ENCODE measurements at regions not wholly inside any gene's neighbourhood (a gene's known extent, or its start where the extent isn't known, plus 50 kb on each side); places are given as distances from the start of the nearest gene placed in this dataset.
"Not testable (repeated sequence)": the region's sequence is repeated elsewhere in the genome, so short reads cannot be mapped to it uniquely, and the experiment has no call there.

DNA sequence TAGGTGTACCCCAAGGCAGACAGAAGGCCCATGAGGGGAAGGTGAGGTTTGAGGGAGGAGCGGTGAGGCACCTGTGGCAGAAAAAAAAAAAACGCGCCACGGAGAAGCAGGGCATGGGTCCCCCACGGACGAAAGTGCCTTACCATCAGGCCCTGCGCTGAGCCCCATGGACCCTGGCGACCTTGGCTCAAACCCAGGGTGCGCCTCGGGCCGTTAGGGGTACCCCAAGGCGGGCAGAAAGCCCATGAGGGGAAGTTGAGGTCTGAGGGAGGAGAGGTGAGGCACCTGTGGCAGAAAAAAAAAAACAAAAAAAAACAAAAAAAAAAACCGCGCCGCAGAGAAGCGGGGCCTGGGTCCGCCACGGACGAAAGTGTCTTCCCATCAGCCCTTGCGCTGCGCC, 1576.7 kb downstream of the FOXD4L5 start:
- not testable (repeated sequence) for DNase-seq; H3K4me1 ChIP-seq (ENCODE audit: control insufficient read depth in 3 of 3, insufficient read depth in 2 of 3, low read depth in 1 of 3, low read length in 2 of 3); H3K27ac ChIP-seq (ENCODE audit: low read depth in 1 of 3, low read length in 2 of 3); FAIRE-seq; H3K4me3 ChIP-seq (ENCODE audit: low read depth in 1 of 3, low read length in 3 of 3); H3K36me3 ChIP-seq (ENCODE audit: control insufficient read depth in 3 of 3, insufficient read depth in 2 of 3, low read depth in 1 of 3, low read length in 3 of 3); H3K27me3 ChIP-seq (ENCODE audit: control insufficient read depth in 3 of 3, insufficient read depth in 3 of 3, low read length in 3 of 3); H3K9me3 ChIP-seq (ENCODE audit: control insufficient read depth in 2 of 2, insufficient read depth in 1 of 2, low read depth in 1 of 2, low read length in 1 of 2)
- 63 to 84% (median 73%) methylated on average over 17 to 20 of the region's 21 CpGs for WGBS, 3 donors

DNA sequence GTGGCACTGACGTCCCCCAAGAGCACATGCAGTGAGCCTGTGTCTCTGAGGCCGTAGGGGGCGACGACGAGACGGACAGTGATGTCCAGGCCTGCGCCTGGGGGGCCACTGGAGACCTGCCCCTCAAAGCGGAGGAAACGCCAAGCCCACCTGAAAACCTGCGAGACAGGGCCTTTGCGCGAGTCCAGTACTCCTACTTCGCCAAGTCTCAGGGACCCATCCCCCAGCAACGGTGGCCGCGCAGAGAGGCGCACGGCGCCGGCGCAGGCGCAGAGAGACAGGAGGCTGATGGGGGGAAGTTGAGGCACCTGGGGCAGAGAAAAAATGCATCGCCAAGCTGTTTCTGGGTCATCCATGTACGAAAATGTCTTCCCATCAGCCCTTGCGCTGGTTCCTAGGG, 1580.6 kb downstream of the FOXD4L5 start:
- 77 to 87% (median 87%) methylated on average over 25 of the region's 25 CpGs for WGBS, 3 donors
- not testable (repeated sequence) for H3K36me3 ChIP-seq (ENCODE audit: control insufficient read depth in 3 of 3, insufficient read depth in 2 of 3, low read depth in 1 of 3, low read length in 3 of 3); H3K4me1 ChIP-seq (ENCODE audit: control insufficient read depth in 3 of 3, insufficient read depth in 2 of 3, low read depth in 1 of 3, low read length in 2 of 3); H3K27ac ChIP-seq (ENCODE audit: low read depth in 1 of 3, low read length in 2 of 3); FAIRE-seq; H3K9me3 ChIP-seq (ENCODE audit: control insufficient read depth in 2 of 2, insufficient read depth in 1 of 2, low read depth in 1 of 2, low read length in 1 of 2); H3K4me3 ChIP-seq (ENCODE audit: low read depth in 1 of 3, low read length in 3 of 3); H3K27me3 ChIP-seq (ENCODE audit: control insufficient read depth in 3 of 3, insufficient read depth in 3 of 3, low read length in 3 of 3); DNase-seq

DNA sequence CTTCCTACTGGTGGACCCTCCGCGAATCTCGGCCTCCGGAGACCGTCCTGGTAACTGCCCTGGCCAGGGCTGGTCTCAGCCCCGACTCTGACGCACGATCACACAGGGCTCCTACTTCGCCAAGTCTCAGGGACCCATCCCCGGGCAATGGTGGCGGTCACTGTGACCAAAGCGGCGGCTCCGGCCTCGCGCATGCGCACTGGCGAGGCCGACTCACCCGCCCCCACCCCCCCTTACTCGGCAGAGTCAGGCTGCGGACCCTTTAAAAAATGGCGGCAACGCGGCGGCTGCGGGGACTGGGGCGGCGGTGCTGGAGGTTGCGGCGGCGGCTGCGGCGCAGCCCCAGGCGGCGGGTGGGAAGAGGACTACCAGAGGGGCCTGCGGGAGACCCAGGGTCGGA, 1581.3 kb downstream of the FOXD4L5 start:
- H3K4me1 ChIP-seq (ENCODE audit: control insufficient read depth in 3 of 3, insufficient read depth in 2 of 3, low read depth in 1 of 3, low read length in 2 of 3); H3K36me3 ChIP-seq (ENCODE audit: control insufficient read depth in 3 of 3, insufficient read depth in 2 of 3, low read depth in 1 of 3, low read length in 3 of 3); H3K27ac ChIP-seq (ENCODE audit: low read depth in 1 of 3, low read length in 2 of 3); FAIRE-seq; H3K4me3 ChIP-seq (ENCODE audit: low read depth in 1 of 3, low read length in 3 of 3); DNase-seq; H3K9me3 ChIP-seq (ENCODE audit: control insufficient read depth in 2 of 2, insufficient read depth in 1 of 2, low read depth in 1 of 2, low read length in 1 of 2); H3K27me3 ChIP-seq (ENCODE audit: control insufficient read depth in 3 of 3, insufficient read depth in 3 of 3, low read length in 3 of 3): not testable (repeated sequence)
- 63 to 79% (median 64%) methylated on average over 13 to 38 of the region's 38 CpGs for WGBS, 3 donors

DNA sequence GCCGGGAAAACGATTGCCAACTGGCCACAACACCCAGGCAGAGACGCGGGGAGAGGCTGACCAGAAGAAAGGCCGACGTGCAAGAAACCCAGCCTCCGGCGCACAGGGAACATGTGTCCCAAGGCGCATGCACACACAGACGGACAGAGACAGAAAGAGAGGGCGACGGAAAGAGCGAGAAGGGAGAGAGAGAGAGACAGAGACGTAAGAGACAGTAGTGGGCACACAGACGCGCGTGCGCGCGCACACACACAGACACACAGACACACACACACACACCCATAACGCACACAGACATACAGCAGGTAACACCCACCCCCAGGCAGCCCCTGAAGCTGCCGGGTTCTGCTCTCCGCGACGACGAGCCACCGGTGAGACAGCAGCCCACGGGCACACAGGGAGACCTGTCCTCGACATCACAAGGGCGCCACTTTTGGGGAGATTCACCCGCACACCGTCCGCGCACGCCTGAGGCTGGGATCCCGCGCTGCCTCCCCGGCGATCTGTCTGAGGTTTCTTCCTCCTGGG, 1581.8 kb downstream of the FOXD4L5 start:
- not testable (repeated sequence) for FAIRE-seq; H3K27ac ChIP-seq (ENCODE audit: low read depth in 1 of 3, low read length in 2 of 3); H3K4me3 ChIP-seq (ENCODE audit: low read depth in 1 of 3, low read length in 3 of 3); H3K36me3 ChIP-seq (ENCODE audit: control insufficient read depth in 3 of 3, insufficient read depth in 2 of 3, low read depth in 1 of 3, low read length in 3 of 3); H3K4me1 ChIP-seq (ENCODE audit: control insufficient read depth in 3 of 3, insufficient read depth in 2 of 3, low read depth in 1 of 3, low read length in 2 of 3); H3K9me3 ChIP-seq (ENCODE audit: control insufficient read depth in 2 of 2, insufficient read depth in 1 of 2, low read depth in 1 of 2, low read length in 1 of 2); H3K27me3 ChIP-seq (ENCODE audit: control insufficient read depth in 3 of 3, insufficient read depth in 3 of 3, low read length in 3 of 3); DNase-seq
- 68 to 79% (median 76%) methylated on average over 25 to 39 of the region's 39 CpGs for WGBS, 3 donors

Data from small intestine (tissue), 7 donors.